Suprapubic skin (tissue), 3 donors: ENCODE measurements at regions not wholly inside any gene's neighbourhood (a gene's known extent, or its start where the extent isn't known, plus 50 kb on each side); places are given as distances from the start of the nearest gene placed in this dataset.

Experiments
- EP300 ChIP-seq: sonication (generic); formaldehyde crosslinking; IDR thresholded peaks from one replicate; pipeline ENCODE4 v1.6.1; 2017; ENCODE audit warnings: antibody characterized with exemption
- POLR2A ChIP-seq, 2 donors: fragments of 450-650 bp; IDR thresholded peaks; one replicate each; pipeline ENCODE4 v1.6.1; 2017; ENCODE audit warnings: antibody characterized with exemption in 2 of 2, mild to moderate bottlenecking in 2 of 2, moderate library complexity in 2 of 2
- TF ChIP-seq, protein P1 (sequence below), 2 donors: fragments of 200-600 bp in 1 of 2; fragments of 450-650 bp in 1 of 2; sonication (generic) in 1 of 2; IDR thresholded peaks; one replicate each; pipeline ENCODE4 v1.5.1; 2016 to 2019; ENCODE audit warnings: antibody characterized with exemption in 2 of 2, mild to moderate bottlenecking in 1 of 2, moderate library complexity in 1 of 2

DNA sequence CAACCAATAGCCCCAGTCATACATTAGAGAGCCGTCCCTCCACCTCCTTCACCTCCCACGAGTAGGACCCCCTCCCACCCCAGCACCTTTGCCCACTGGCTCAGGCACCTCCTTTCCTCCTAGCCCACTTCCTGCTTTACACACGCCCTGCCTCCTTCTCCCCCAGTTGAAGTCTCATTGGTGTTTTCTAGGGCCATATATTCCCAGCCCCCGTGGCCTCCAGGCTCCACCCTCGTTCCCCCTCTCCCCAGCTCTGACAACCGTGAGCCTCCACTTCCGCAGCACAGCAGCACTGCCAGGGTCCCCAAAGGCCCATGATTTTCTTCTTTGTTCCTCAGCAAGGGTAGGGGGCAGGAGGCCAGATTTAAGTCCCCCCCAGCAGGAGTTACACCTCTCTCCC lies 340.3 kb upstream of the TNRC6C start:
- TF ChIP-seq, protein P1, sequence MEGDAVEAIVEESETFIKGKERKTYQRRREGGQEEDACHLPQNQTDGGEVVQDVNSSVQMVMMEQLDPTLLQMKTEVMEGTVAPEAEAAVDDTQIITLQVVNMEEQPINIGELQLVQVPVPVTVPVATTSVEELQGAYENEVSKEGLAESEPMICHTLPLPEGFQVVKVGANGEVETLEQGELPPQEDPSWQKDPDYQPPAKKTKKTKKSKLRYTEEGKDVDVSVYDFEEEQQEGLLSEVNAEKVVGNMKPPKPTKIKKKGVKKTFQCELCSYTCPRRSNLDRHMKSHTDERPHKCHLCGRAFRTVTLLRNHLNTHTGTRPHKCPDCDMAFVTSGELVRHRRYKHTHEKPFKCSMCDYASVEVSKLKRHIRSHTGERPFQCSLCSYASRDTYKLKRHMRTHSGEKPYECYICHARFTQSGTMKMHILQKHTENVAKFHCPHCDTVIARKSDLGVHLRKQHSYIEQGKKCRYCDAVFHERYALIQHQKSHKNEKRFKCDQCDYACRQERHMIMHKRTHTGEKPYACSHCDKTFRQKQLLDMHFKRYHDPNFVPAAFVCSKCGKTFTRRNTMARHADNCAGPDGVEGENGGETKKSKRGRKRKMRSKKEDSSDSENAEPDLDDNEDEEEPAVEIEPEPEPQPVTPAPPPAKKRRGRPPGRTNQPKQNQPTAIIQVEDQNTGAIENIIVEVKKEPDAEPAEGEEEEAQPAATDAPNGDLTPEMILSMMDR (IDR thresholded peaks at IDR 0.05): no peak
- no peak for TF ChIP-seq EP300
- TF ChIP-seq POLR2A (IDR thresholded peaks at IDR 0.05): no peak
